ENCODE measurements at regions not wholly inside any gene's neighbourhood (a gene's known extent, or its start where the extent isn't known, plus 50 kb on each side); places are given as distances from the start of the nearest gene placed in this dataset.

- H3K27ac ChIP-seq = no peak overlapping the region
- no peak for TF ChIP-seq ZFX (IDR thresholded peaks at IDR 0.05)
- TF ChIP-seq, protein P1, sequence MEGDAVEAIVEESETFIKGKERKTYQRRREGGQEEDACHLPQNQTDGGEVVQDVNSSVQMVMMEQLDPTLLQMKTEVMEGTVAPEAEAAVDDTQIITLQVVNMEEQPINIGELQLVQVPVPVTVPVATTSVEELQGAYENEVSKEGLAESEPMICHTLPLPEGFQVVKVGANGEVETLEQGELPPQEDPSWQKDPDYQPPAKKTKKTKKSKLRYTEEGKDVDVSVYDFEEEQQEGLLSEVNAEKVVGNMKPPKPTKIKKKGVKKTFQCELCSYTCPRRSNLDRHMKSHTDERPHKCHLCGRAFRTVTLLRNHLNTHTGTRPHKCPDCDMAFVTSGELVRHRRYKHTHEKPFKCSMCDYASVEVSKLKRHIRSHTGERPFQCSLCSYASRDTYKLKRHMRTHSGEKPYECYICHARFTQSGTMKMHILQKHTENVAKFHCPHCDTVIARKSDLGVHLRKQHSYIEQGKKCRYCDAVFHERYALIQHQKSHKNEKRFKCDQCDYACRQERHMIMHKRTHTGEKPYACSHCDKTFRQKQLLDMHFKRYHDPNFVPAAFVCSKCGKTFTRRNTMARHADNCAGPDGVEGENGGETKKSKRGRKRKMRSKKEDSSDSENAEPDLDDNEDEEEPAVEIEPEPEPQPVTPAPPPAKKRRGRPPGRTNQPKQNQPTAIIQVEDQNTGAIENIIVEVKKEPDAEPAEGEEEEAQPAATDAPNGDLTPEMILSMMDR (conservative IDR thresholded peaks at IDR 0.05) = no peak
These were observed 426.1 kb downstream of the RFPL4B start for GRCh38 chr6:112773187-112773586.

DNA sequence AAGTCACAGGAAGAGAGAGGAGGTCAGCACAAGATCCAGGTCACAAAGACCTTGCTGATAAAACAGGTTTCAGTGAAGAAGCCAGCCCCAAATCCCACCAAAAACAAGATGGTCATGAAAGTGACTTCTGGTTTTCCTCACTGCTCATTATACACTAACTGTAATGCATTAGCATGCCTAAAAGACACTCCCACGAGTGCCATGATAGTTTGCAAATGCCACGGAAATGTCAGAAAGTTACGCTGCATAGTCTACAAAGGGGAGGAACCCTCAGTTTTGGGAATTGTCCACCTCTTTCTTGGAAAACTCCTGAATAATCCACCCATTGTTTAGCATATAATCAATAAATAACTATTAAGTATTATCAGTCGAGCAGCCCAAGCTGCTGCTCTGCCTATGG lies 427.2 kb downstream of the RFPL4B start:
- TF ChIP-seq ZFX (IDR thresholded peaks at IDR 0.05) = no peak
- TF ChIP-seq, protein P1 (conservative IDR thresholded peaks at IDR 0.05) = no peak
- no peak overlapping the region for H3K27ac ChIP-seq

DNA sequence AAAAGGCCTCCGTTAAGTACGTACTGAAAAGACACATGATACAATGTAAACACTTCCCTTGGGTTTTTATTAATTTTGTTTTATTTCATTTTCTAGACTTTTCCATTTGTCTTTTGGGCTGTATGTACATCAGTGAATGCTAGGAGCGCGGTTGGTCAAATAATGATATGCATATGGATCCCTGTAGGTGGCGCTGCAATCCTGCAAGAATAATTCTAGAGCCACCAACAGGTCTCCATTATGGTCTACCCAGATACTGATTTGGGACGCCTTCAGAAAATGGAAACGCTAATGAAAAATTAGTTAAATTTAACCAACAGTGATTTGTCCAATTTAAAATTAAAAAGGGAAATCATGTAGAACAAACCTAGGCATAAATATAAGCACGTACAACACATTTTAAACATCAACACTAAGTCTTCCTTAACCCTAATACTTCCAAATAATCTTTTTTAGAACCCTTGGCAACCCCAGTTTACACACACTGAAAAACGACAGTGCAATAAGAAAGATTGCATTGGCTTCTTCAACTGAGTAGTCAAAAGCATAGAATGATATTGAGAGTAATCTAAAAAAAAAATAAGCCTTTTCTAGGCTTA lies 433.5 kb downstream of the RFPL4B start:
- TF ChIP-seq, protein P1 (conservative IDR thresholded peaks at IDR 0.05) = peak; percentile 86
- no peak for TF ChIP-seq ZFX (IDR thresholded peaks at IDR 0.05)
- H3K27ac ChIP-seq = no peak overlapping the region

GRCh38 chr6:112781241-112781640 lies 434.1 kb downstream of the RFPL4B start:
- H3K27ac ChIP-seq = no peak overlapping the region
- TF ChIP-seq ZFX (IDR thresholded peaks at IDR 0.05) = no peak
- TF ChIP-seq, protein P1 (conservative IDR thresholded peaks at IDR 0.05) = no peak

GRCh38 chr6:112785408-112785807 lies 438.3 kb downstream of the RFPL4B start:
- no peak overlapping the region for H3K27ac ChIP-seq
- TF ChIP-seq ZFX (IDR thresholded peaks at IDR 0.05) = no peak
- TF ChIP-seq, protein P1 (conservative IDR thresholded peaks at IDR 0.05) = no peak

DNA sequence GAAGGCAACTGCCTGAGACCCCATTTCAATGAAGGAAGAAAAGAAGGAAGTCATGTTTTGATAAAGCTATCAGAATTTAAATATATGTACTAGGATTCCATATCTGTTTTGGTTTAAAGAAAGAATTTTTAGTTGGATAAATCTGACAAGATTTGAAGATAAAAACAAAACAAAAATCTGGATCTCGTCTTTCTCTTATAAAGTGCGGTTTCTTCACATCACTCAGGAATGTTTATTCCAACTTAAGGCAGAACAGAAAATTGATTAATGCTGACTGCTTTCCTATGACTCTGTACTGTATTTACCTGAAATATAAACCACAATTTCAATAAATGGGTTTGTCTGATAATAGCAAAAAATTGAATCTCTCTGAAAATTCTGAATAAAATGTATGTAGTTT lies 439.7 kb downstream of the RFPL4B start:
- no peak for TF ChIP-seq ZFX (IDR thresholded peaks at IDR 0.05)
- TF ChIP-seq, protein P1 (conservative IDR thresholded peaks at IDR 0.05) = no peak
- no peak overlapping the region for H3K27ac ChIP-seq

- H3K27ac ChIP-seq = no peak overlapping the region
- no peak for TF ChIP-seq ZFX (IDR thresholded peaks at IDR 0.05)
- TF ChIP-seq, protein P1 (conservative IDR thresholded peaks at IDR 0.05) = no peak
These were observed 440.2 kb downstream of the RFPL4B start for GRCh38 chr6:112787371-112787770.

All from C4-2B (cell line).